Erythroblast (primary cell): ENCODE measurements at regions not wholly inside any gene's neighbourhood (a gene's known extent, or its start where the extent isn't known, plus 50 kb on each side); places are given as distances from the start of the nearest gene placed in this dataset.

Source experiments
- DNase-seq, 2 experiments: peaks; one replicate each; lab custom pipeline; 2025; lab: John Stamatoyannopoulos, UW
- GATA1 ChIP-seq: IDR thresholded peaks from 2 replicates; pipeline ENCODE4 v1.6.1; 2011; ENCODE audit warnings: low read depth, mild to moderate bottlenecking, control low read depth, low read length, moderate library complexity
- POLR2A ChIP-seq: IDR thresholded peaks from 2 replicates; pipeline ENCODE4 v1.6.1; 2011; ENCODE audit warnings: mild to moderate bottlenecking, low read length

GRCh38 chr2:7180638-7181370, 263.6 kb downstream of the RNF144A start:
- no peak for TF ChIP-seq GATA1
- TF ChIP-seq POLR2A: no peak
- no peak for DNase-seq

- no peak for DNase-seq
- TF ChIP-seq GATA1 (no peak), POLR2A (no peak)
Observed at GRCh38 chr2:7182525-7182924, 265.3 kb downstream of the RNF144A start.

- TF ChIP-seq POLR2A (no peak), GATA1 (no peak)
- DNase-seq: no peak
Observed at GRCh38 chr2:7189106-7189505, 271.9 kb downstream of the RNF144A start.

DNA sequence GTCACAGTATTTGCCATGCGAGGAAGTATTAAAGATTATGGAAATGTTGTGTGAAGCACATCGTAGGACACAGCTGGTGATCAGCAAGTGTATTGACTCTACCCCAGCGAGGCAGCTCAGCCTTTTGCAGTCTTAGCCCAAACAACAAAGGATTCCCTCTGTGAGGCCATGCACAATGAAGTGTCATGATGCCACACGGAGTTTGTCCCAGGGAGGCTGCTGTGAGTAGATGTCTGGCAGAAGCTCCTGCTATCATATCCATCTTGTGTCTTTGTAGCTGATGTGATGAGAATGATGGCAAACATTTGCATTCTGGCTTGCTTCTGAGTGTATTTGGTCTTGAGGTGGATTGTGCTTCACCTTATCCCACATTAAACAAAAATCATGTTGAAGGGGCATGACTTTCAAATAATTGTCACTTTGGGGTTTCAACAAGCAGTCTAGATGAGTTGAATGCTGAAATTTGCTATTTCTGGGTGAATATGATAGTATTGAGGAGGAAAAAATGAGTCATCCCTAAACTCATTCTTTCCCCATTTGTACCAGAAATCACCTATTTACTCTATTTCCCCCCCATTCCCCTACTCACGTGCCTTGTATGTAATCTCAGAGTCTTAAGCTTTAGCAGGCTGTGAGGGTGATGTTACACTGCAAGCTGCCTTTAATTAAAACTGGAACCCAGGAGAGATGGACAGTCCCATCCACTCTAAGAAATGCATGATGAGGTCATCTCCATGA, 273.5 kb downstream of the RNF144A start:
- no peak for TF ChIP-seq POLR2A
- TF ChIP-seq GATA1: no peak
- DNase-seq: no peak

DNA sequence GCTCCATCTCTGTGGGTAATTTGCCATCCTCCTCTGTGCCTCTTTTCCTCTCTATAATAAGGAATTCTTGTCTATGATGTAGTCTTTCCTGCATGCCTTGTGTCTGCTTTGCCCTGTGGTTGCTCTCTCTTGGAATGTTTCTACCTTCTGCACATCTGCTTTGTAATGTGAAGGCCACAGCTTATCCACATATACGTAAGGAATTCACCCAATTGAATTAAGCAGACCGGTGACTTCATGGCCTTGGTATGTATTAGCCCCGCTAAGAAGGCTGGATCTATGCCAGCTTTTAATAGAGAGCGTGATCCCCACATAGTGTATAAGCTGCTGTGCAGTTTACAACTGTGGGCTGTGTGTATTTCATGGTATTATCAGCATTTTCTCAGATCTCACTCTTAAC, 274.7 kb downstream of the RNF144A start:
- TF ChIP-seq GATA1 (no peak), POLR2A (no peak)
- no peak for DNase-seq

- TF ChIP-seq GATA1 (no peak), POLR2A (no peak)
- DNase-seq: no peak
Observed at GRCh38 chr2:7193457-7193856, 276.2 kb downstream of the RNF144A start.

GRCh38 chr2:7194950-7195349, 277.7 kb downstream of the RNF144A start:
- TF ChIP-seq POLR2A (no peak), GATA1 (no peak)
- DNase-seq: no peak

DNA sequence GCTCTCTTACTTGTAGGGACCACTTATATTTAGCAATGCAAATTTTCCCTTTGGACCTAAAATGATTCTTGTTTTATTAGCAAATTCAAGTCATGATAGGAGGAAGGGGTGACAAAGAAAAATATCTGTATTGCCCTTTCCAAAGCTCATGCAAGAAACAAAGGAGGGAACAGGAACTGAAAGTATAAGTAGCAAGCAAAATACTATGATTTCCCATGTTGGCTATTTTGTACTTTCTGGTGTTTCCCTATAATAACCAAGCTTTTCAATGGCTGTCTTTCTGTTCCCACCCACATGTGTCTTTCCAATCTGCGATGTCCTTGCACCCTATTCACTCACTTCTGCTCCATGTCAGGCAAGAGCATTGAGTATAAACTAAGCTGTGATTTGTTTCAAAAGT, 279.7 kb downstream of the RNF144A start:
- no peak for DNase-seq
- TF ChIP-seq POLR2A (no peak), GATA1 (no peak)

DNA sequence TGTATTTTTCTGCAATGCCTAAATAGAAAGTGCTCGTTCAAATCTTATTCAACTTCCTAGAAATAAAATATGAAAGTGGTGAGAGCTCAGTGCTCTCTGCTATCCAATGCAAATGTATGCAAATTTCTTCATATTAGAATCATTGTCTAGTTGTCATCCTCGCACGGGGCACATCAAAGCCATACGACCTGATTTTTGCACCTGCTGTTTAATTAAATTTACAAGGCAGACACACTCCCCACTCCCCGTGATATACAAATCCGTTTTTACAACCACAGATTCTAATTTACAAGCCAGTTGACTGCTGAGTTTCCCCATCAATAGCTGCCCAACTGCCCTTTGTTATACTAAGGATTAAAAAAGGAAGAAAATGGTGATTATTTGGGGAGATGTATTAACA, 284.6 kb downstream of the RNF144A start:
- DNase-seq: no peak
- TF ChIP-seq POLR2A: no peak
- no peak for TF ChIP-seq GATA1

GRCh38 chr2:7203056-7203467, 285.9 kb downstream of the RNF144A start:
- TF ChIP-seq POLR2A: no peak
- DNase-seq: peak; percentile 58 to 72

DNA sequence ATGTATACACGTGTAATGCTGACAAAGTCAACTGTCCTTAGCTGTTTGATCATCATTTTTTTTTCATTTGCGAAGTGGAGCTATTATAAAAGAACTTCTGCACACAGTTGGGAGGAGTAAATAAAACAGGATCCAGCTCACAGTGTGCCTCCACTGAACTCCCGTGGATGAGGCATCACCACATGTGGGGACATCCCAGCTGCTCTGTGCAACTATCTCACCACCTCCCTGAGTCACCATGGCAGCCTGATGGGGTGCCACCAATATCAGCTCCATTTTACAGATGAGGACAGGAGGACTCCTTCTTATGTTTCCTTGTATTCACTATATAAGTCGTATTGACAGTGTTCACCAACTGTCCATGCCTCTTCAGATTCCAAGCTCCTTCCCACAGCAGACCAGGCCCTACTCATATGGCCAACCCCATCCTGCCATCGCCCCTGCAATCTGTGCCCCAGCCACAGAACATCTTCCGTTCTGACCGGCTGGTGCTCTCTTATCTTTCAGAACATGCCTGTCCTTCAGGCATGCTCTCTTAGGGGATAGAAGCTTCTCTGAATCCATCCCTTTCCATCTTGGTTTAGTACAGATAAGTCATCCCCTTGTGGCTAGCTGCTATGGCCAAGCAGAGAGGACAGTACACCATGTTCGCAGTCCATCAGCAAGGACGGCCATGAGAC, 288.1 kb downstream of the RNF144A start:
- no peak for TF ChIP-seq POLR2A
- TF ChIP-seq GATA1: no peak
- DNase-seq: no peak

GRCh38 chr2:7206111-7206810, 289.0 kb downstream of the RNF144A start:
- TF ChIP-seq POLR2A (no peak), GATA1 (no peak)
- DNase-seq: no peak

- no peak for TF ChIP-seq POLR2A
- TF ChIP-seq GATA1: no peak
- DNase-seq: no peak
Observed at GRCh38 chr2:7207631-7208030, 290.4 kb downstream of the RNF144A start.
